GM18519 (cell line): ENCODE measurements at regions not wholly inside any gene's neighbourhood (a gene's known extent, or its start where the extent isn't known, plus 50 kb on each side); places are given as distances from the start of the nearest gene placed in this dataset.

Source experiments
- ATAC-seq: cut with Tn5 transposase; IDR thresholded peaks from one replicate; pipeline ENCODE4 v1.9.1; 2021; ENCODE audit warnings: mild to moderate bottlenecking, moderate library complexity; ENCODE audit not compliant: unreplicated experiment, low FRiP score

DNA sequence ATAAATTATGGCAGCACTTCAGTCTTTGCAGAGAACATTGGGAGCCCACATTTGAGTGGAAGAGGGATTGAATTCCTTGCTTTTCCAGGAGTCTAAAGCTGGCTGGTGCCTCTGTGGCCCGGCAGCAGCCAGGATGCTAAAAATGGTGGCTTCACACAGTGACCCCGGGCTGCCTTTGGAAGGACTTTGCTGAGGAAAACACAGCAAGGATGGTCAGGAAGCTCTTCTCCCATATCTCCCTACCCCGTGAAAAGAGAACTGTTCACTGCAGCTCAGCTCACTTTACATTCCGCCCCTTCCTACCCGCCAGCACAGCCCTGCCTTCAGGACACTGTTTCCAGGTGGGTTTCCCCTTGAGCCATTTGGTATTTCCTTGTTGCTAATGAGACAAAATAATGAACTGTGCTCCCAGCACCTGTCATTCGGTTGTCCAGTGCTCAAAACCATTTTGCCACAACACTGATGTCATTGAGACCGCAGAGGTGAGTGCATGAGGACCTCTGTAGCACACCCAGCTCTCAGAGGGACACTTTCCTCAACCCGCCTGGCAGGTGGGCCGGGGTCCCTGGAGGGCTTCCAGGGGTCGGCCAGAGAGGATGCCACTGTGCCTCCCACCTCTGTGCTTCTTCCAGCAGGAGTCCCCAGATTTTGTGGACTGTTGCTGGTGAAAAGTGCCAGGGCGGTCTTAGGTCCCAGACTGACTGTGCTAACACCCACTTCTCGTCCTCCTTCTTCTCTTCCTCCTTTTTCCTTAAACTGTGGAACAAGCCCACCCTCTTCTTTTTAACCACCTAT lies 255.7 kb upstream of the PPP2R2D start:
- ATAC-seq: no peak

DNA sequence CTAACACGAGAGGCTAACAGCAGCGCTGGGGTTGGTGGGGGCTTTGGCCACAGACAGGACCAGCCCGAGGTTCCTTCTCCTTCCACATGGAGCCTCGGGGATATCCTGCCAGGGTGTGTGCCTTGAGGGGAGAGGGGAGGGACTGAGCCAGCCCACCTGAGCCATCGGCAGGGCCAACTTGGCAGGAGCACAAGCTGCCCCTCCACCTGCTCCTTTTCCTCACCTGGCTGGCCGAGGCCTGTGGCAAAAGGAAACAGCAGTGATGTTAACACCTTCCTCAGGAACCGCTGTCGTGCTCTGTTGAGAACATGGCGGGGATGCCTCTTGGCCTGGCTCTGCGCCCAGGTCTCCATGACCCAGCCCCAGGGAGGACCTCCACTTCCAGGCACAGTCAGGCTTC lies 255.1 kb upstream of the PPP2R2D start:
- ATAC-seq: no peak

DNA sequence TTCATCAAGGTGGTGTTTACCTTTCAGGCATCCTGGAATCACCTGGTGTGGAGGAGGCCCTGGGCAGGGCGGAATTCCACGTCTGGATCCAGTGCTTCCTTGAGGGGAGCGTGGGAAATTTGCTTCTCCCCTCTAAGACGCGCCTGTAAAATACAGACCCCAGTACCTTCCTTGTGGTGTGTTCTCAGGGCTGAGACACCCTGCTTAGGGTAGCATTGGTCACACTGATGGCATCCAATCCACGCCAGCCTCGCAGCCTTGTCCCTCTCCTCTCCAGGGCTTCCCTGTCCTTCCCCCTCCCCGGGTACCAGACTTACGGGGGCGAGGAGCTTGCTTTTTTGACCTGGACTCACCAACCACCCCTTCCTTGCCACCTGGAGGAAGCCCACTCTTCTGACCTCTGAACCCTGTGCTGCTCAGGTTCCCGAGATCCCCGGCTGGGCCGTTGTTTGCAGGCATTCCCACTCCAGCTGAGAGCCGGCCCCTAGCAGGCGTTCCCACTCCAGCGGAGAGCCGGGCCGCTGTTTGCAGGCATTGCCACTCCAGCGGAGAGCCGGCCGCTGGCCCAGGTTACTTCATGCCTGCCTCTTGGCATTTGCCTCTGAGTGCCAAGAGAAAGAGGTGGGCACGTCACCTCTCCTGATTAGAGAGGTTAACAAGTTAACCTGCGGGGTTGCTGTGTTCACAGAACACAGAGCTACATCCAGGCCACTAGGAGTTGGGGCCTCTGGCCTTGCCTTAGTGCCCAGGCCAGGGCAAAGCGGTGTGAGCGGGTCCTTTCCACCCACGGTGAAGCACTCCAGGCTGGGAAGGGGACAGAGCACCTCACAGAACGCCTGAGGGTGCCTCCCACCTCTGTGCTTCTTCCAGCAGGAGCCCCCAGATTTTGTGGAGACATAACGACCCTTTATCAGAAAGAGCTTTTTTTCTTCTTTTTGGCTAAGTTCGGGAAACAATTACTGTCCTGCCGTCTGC lies 254.0 kb upstream of the PPP2R2D start:
- no peak for ATAC-seq

DNA sequence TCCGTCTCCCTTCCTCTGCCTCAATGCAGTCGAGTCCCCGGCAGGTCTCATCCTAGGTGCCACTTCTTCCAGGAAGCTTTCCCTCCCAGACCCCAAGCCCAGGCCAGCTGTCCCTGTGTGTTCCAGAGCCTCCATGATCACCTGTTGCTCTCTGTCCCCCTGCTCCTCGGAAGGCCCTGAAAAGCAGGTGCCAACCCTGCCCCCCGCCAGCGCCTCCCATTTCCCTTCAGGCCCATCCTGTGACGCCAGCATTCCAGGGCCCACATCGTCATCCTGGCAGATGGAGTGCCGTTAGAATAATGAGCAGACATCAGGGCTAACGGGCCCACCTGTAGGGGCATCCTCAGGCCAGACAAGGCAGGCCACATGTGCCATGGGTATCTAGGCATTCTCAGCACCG lies 253.0 kb upstream of the PPP2R2D start:
- ATAC-seq: no peak

DNA sequence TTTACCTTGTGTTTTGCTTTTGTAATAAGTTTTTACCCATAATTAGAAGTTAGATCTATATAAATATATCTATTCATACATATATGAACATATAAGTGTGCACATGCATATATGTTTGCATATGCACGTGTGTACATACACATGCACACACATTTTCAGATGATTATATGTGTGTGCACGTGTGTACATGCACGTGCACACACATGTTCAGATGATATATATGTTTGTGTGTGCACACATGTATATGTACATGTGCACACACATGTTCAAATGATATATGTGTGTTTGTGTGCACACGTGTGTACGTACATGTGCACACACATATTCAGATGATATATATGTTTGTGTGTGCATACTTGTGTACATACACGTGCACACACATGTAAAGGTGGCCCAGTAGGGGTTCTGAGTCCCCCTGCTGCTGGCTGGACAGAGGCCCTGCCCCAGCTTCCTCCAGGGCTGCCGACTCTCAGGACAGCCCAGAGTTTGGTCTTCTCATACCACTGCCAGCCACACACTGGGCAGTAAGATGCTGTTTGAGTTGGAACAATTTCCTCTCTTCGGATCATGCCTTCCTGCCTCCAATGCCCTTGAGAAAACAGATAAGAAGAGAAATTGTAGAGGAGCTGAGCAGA lies 252.3 kb upstream of the PPP2R2D start:
- ATAC-seq: no peak

DNA sequence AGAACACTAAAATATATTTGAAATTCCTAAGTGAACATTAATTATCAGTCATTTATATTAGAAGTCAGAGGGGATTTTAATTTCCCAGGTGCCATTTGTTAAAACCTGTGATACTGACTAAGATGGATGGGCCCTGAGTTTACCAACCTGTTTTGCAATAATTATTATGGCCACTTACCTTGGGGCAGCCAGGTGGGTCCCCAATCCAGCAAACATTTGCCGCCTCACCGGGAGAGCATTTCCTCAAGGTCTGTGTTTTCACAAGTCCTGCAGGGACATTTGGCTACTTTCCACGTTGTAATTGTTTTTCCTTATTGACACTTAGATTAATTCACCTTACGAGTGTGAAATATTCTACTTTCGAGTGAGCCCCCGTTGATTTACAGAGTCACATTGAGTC lies 251.2 kb upstream of the PPP2R2D start:
- no peak for ATAC-seq

DNA sequence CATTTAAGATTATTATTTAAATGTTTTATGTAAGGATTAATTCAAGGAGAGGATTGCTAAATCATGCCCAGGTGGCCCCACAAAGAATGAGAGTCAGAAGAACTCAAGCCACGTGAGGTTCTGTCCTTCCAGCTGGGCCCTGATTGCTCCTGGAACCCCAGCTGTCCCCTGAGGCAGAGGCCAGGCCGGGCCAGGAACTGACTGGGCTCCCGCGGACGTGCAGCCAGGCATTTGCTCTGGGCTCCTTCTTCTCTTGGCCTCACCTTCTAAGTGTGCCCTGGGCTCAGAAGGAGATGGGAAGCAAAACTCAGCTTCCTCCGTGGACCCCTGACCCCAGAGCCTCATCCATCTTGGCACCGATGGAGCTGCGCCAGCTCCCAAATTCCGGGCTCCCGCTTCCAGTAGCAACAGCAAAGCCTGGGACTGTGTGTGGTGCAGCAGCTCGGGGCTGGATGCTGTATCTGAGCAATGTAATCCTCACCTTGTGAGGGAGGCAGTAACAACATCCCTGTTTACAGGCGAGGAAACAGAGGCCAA lies 250.6 kb upstream of the PPP2R2D start:
- ATAC-seq: no peak

DNA sequence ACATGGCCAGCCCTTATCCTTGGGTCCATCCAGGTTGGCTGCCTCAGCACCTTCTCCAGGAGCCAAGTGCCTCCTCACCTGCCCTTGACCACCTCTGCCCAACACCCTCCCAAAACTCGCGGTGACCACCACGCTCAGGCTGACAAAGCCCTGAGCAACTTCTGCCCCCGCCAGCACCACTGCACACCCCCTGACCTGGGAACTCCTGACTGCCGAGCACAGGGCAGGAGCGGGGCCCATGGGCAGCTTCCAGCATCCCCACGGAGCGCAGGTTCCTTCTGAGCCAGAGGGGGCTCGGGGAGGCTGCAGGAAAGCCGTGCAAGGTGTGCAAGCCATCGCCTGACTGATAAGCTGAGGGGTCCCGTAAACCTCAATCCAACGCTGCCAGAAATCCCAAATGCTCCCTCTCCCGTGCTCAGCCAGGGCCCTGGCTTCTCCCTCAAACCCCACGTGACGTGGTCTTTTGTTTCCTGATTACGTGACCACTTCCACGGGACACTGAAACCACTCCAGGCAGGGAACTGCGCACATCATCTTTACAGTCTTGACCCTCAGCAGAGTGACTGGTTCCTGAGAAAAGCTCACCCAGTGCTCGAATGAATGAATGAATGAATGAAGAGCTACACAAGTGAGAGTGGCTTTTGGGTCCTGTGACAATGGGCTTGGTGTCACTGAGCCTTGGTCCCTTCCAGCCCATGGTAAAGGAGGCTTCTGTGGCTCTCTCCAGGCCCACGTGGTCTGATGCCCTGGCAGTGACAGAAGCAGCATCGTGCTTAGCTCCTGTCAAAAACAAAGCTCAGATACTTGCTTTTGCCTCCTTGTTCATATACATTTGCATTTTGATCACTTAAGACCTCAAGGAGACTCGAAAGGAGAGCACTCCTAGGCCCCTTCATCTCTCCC lies 249.8 kb upstream of the PPP2R2D start:
- ATAC-seq: no peak

DNA sequence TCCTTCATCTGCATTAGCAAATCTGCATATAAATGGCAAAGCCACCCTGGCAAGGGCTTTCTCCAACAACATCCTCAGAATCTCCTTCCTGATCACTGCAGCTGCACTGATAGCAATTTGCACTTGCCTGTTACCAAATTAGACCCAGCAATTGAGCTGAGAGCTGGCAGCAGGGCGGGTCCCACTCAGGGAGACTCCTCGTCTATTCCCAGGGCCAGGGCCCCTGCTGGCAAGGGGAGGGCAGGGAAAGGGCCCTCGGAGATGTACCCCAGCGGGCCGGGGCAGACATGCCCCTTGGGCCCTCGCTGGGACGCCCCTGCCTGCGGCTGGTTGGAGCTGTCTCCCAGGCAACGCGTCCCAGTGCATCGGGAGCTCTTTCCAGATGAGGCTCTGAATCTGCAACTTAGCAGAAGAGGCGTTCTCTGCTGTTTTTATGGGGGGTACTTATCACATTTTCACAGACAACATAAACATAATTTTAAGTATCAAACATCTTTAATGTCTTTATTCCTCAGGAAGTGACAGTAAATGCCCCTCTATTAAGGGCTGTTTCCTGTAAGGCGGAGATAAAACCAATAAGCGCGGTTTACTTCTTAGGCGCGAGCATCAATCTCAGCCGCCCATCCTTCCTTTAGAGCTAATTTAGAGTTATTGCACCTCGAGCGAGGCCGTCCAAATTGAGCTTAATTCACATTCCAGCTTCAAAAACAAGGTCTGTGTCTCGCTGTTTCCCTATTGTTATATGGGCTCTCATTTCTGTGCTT lies 249.0 kb upstream of the PPP2R2D start:
- ATAC-seq: no peak

DNA sequence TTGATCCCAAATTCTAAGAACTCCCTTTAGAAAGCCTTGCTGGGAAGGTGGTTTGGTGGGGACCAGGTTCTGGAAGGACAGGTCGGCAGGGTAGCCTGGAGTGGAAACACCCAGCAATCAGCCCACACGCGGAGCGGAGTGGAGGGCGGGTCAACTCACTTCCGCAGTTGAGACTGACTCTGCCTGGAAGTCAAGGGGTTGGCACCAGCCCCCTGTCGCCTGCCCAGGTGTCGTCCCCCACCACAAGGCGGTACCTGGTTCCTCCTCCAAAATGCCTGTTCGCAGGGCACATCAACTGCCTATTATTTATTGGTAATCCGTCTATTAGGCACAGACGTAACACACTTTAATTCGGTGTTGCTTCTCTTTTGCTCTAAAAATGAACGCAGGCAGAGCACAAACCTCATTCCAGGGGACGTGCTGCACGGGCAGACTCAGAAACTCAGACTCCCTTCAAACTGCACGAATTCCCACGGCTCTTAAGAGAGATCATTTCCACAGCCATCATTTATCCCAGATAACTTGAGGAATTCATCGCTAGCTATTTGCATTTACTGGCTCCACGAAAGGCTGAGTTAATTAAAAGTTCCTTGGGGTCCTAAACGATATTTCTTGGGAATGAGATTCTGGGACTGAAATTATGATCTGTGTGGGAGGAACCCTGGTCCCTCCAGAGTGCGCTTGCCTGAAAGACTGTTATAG lies 248.2 kb upstream of the PPP2R2D start:
- no peak for ATAC-seq

DNA sequence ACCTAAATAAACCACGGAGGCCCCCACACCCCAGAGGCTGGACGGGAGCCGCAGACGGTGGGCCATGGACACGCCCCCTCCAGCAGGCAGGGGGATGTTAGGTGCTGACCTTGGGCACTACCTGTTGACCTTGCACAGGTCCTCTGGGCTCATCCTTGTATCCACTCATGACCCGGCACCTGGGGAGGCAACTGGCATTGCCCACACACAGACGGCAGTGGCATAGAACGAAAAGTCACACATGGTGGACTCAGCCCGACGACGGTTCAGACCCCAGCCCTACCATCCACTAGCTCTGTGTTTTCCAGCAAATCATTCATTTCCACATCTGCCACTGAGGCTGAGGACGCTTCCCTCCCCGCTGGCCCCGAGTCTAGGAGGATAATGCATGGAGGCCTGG lies 247.7 kb upstream of the PPP2R2D start:
- no peak for ATAC-seq

DNA sequence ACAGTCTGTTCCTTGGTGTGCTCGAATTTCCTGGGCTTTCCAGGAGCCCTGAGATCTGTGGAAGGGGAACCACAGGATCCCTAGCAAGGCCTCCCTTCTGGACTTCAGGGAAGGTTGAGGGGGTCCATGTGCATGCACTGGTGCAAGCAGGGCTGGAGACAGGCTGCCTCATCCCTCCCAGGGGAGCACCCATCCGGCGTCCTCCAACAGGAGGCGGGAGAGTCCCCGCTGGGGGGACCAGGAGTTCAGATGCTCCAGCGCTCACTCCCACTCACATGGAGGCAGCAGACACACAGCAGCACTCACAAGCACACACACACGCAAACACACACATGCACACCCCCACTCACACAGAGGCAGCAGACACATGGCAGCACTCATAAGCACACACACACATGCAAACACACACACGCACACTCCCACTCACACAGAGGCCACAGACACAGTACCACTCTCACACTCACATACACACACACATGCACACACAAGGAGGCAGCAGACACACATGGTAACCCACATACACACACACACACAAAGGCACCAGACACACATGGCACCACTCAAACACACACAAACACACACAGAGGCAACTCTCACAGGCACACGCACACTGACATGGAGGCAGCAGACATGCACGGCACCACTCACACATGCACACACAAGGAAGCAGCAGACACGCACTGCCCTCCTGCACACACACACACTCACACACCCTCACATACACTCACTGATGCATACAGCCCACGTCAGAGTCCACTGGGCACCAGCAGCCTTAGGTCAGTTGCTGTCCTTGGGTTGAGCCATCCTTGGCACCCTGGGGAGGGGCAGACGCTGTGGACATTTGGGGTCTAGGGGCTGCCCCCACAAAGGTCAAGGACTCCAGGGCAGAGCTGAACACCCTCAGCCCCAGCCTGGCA lies 247.0 kb upstream of the PPP2R2D start:
- no peak for ATAC-seq

DNA sequence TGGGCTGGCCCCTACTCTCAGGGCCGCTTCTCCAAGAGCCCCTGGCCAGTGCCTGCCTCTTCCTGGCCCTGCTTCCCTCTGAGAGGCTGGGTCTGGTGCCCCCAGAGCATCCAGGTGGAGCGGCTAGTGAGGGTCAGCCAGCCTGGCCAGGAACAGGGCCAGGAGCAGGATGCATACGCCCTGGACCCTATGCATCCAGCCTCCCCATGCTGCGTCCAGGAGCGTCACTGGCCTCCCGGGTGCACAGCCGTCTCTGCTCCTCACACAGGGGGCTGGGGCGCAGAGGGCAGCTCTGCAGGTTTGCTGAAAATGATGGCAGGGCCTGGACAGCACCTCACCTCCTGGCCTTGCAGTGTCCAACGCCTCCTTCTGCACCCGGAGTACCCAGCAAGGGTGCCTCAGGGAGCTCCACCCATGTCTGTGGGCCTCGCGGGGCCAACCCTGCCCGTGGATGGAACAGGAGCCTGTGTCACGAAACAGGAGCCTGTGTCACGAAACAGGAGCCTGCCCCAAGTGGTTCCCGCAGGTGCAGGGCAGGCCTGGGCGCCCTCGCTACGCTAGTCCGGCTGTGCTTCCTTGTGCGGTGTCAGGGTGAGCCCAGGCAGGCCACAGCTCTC lies 246.2 kb upstream of the PPP2R2D start:
- ATAC-seq: no peak

DNA sequence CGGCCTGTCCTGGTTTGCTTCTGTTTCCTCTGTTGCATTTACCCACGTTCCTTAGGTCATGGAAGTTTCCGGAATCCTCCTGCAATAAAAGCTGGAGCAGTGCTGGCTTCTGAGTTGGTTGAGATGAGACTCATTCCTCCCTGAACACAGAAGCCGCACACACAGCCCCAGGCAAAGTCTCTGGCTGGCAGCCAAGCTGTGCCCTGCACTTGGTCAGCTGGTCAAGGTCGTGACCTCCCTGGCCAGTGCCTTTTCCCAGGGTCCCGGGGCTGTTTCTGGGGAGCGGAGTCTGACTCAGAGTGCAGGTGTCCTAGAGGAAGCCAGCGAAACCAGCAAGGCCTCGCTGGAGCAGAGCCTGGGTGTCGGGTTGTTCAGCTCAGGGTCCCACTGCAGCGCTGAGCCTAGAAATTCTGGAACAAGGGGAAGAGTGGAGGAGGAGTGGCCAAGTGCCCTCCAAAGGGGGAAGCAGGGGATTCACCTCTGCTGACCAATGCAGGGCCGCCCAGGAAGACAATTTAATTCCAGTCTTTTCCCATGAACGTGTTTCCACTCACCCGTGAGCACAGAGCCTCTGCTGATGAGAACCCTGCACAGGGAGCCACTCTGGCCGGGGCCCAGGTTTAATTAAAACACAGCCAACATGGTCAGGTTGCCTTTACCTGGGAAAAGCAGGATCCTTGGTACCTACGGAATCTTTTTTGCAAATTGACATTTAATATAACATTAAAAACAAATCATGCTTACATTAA lies 245.5 kb upstream of the PPP2R2D start:
- ATAC-seq: no peak

DNA sequence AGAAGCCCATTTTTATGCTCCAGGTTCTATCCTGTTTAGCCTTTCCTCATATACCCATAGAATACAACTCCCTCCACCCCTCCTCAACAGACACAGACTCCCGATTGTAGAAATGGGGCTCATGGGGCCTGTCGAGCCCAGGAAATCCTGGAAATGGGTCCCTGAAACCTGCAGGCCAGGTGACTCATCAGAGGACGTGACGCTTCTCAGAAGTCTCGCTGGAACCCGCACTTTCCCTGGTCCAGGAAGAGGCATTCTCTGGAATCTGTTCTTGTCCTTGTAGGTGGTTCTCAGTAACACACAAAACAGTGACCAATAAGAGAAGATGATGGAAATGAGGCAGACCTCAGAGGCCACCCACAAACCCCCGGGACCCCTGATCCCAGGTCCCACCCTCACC lies 244.8 kb upstream of the PPP2R2D start:
- no peak for ATAC-seq

DNA sequence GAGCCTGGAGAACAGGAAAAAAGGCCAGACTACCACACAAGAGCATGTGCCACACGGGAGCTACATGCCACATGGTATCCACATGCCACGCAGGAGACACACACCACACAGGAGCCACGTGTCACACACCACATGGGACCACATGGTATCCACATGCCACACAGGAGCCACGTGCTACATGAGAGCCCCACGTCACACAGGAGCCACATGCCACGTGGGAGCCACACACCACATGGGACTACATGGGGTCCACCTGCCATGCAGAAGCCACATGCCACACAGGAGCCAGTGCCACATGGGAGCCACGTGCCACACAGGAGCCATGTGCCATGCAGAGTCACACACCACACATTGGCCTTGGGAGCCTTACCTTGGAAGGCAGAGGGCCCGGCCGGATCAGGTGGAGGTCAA lies 244.4 kb upstream of the PPP2R2D start:
- no peak for ATAC-seq
